Limb (tissue), 2 donors: ENCODE measurements at regions not wholly inside any gene's neighbourhood (a gene's known extent, or its start where the extent isn't known, plus 50 kb on each side); places are given as distances from the start of the nearest gene placed in this dataset.
"Not testable (repeated sequence)": the region's sequence is repeated elsewhere in the genome, so short reads cannot be mapped to it uniquely, and the experiment has no call there.

Experiments
- DNase-seq, 2 donors: peaks; one replicate each; pipeline ENCODE4 v3.0.0-alpha.2; 2016; ENCODE audit errors: extremely low spot score in 2 of 2

DNA sequence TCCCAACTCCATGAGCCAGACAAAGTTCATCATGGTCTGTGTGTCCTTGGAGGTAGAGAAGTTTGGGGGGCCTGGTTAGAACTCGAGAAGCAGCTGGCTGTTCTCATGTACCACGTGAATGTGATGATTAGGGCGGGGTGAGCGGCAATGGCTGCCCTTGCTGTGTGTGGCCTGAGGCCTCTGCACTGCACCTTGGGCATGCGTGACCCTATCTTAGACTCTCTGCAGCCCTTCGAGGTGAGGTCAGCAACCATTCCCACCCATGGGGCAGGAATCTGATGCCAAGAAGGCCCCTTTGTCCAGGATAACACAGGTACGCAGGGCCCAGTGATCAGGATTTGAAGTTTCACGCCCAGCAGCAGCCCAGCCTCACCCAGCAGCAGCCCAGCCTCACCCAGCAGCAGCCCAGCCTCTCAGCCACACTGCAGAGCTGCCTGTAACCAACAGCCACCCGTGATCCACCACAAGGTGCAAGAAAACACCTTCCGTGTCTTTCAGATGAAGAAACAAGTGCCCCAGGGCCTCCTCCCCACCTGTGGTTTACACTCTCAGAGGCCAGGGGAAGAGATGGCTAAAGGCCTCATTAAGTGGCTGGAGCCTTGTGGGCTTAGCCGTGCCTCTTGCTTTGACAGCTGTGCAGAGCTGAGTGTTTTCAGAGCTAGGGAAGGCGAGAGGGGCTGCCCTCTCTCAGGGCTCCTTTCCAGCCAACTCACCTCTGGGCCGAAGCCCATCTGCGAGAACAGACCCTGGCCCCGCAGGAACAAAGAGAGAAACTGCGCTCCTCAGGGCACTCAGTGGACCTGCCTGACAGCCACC, 195.2 kb upstream of the CDH4 start:
- DNase-seq, result no peak

GRCh38 chr20:61057443-61058121, 194.5 kb upstream of the CDH4 start:
- DNase-seq, result no peak

GRCh38 chr20:61061981-61062380, 190.1 kb upstream of the CDH4 start:
- no peak for DNase-seq

GRCh38 chr20:61065853-61066252, 186.2 kb upstream of the CDH4 start:
- DNase-seq, result no peak

GRCh38 chr20:61066526-61066925, 185.5 kb upstream of the CDH4 start:
- DNase-seq, result no peak

- no peak for DNase-seq
Measured at GRCh38 chr20:61067221-61067620, 184.8 kb upstream of the CDH4 start.

DNA sequence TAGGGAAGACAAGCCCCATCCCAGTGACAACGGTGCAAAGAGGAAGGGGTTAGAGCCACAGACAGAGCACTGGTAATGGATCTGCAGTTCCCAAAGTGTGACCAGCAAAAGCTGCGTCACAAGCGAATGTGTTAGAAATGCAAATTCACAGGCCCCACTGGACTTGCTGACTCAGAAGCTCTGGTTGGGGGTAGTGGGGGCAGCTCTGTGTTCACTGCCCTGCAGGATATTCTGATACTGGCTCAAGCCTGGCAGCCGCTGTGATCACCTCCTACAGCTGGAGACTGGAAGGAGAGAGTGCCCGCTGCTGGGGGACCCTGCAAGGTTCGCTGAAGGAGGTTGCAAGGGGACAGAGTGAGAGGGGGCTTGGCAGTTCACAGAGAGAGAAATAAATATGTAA, 179.7 kb upstream of the CDH4 start:
- DNase-seq, result no peak

- no peak for DNase-seq
Measured at GRCh38 chr20:61073376-61073775, 178.7 kb upstream of the CDH4 start.

- DNase-seq, result peak in 1 of 2 donors; percentile 21
Measured at GRCh38 chr20:61082720-61083119, 169.3 kb upstream of the CDH4 start.

DNA sequence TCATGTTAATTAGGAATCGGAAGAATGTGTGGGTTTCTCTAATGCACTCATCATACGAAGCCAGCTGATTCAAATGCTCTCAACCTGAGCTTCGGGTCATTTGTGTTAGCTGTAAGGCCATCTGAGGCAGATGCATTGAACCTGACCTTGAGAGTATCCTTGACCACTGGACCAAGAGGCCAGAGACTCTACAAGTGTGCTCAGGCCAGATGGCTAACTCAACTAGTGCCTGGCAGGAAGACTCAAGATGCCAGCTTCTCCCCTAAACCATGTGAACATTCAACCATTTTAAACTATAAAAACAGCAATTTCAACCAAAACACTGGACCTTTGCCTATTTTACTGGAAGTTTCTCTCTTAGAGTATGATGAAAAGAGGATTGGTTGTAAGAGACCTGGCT, 168.6 kb upstream of the CDH4 start:
- no peak for DNase-seq

DNA sequence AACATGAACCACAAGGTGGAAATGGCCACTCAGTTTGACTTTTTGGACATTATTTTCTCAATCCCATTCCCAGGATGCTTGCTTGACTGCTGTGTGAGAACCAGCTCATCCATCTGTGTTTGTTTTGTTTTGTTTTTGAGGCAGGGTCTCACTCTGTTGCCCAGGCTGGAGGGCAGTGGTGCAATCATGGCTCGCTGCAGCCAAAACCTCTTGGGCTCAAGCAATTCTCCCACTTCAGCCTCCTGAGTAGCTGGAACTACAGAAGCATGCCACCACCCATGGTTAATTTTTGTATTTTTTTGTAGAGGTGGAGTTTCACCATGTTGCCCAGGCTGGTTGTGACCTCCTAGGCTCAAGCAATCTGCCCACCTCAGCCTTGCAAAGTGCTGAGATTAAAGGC, 166.0 kb upstream of the CDH4 start:
- DNase-seq, result no peak

DNA sequence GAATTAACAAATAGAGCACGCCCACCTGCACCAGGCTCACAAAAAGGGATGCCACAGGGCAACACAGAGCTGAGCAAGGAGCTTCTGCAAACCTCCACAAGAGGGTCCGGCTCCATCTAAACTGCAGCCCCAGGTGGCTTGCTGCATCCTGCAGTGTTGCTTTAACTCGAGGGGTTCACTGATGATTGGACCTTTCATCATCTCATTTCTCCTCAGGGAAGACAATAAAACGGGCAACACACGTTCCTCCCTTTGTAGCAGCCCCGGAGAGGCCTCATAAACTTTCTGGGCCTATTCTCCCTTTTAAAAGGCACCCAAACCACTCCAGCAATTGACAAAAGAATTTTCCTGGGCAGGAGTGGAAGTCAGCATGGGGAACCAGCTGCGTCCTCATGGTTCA, 161.5 kb upstream of the CDH4 start:
- DNase-seq, result no peak

GRCh38 chr20:61092251-61092650, 159.8 kb upstream of the CDH4 start:
- DNase-seq, result no peak

GRCh38 chr20:61094581-61094980, 157.5 kb upstream of the CDH4 start:
- DNase-seq, result no peak

DNA sequence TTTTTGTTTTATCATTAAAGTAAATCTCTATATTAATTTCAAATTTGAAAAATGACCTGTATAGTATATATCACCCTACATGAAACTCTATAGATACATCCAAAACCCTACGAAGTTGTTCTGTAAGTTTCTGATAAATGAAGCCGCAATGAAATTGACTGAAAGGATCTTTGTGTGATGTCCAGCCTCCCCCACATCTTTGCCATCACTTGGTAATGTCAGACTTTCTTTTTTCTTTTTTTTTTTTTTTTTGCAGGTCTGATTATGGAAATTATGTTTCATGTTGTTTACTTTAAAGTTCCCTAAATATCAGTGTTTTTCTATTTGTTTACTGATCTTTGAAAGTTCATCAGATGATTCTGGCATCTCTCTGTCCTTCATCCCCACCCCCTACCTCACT, 155.6 kb upstream of the CDH4 start:
- DNase-seq, result no peak

DNA sequence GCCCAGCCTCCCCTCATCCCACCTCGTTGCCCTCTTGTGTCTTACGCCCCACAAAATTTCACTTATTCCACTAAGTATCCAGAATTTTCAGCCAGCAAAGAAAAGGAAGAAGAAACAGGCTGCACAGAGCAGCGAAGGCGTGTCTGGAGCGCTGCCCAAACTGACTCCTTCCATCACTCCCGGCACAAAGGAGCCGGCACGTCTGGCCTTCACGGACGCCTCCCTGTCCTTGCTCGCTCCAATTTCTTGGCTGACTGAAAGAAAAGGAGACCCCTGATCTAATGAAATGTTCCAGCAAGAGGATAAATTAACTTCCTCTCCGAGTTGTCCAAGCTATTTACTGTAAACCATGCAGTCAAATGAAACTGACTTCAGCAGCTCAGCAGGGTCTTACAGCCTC, 152.3 kb upstream of the CDH4 start:
- DNase-seq, result peak; percentile 63 to 66

DNA sequence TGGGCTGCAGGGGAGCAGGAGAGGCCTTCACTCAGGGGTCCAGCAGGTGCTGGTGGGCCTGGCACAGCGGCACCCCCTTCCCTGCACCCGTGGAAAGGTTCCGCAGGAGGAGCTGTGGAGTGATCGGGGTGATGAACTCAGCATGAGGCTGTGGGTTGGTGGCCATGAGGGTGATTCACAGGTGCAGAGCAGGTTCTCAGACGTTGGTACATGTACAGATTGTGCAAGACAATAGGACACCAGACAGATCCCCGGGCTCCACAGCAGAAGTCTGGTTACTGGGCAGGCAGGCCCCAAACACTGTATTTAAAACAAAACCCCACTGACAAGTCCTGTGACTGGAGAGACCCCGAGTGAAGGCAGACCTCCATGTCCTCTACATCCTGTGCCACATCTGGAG, 151.6 kb upstream of the CDH4 start:
- DNase-seq, result no peak

DNA sequence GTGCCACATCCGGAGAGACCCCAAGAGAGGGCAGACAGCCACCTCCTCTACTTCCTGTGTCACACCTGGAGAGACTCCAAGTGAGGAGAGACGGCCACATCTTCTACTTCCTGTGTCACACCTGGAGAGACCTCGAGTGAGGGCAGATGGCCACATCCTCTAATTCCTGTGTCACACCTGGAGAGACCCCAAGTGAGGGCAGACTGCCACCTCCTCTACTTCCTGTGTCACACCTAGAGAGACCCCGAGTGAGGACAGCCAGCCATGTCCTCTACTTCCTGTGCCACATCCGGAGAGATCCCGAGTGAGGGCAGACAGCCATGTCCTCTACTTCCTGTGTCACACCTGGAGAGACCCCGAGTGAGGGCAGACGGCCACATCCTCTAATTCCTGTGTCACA, 150.7 kb upstream of the CDH4 start:
- not testable (repeated sequence) for DNase-seq

DNA sequence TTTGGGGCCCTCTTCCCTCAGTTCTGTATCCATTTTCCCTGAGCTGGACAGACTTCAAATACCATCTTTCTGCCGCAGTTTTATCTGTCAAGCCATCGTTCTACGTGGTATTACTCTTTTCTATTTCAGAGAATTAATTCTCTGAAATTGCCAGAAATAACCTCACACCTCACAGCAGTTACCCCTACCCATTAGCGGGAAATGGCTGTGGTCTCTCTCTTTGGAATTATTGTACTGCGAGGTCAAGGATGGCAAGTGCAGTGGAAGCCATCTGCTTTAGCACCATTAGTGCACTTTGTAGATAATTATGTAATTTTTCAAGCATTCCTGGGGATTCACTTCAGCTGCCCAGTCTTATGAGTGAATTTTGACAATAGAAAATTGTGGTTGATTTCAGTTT, 147.8 kb upstream of the CDH4 start:
- no peak for DNase-seq

DNA sequence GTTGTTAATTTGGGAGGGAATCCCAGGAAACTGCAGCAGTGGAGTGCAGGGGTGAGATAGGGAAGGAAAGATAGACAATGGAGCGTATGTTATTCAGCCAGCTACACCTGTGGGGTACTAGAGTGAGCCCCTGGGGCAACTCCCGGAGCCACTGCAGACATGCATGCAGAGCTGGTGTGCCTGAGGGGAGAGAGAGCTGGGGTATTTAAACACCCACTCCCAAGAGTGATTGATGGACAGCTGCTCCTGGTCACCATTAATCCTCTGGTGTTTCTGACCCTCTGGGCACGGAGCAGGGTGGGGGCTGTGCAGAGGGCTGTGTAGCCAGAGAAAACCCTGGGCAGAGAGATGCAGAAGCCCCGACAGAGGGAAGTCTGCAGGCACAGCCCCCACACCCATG, 146.7 kb upstream of the CDH4 start:
- no peak for DNase-seq

GRCh38 chr20:61106438-61106837, 145.6 kb upstream of the CDH4 start:
- DNase-seq, result peak in 1 of 2 donors; percentile 51

- DNase-seq, result no peak
Measured at GRCh38 chr20:61109221-61109805, 142.7 kb upstream of the CDH4 start.

- no peak for DNase-seq
Measured at GRCh38 chr20:61112515-61112914, 139.5 kb upstream of the CDH4 start.
